Prostate gland (tissue), 2 donors: ENCODE measurements at regions not wholly inside any gene's neighbourhood (a gene's known extent, or its start where the extent isn't known, plus 50 kb on each side); places are given as distances from the start of the nearest gene placed in this dataset.

Source experiments
- POLR2A ChIP-seq: fragments of 450-650 bp; IDR thresholded peaks from one replicate; pipeline ENCODE4 v1.6.1; 2016; ENCODE audit warnings: antibody characterized with exemption, mild to moderate bottlenecking
- POLR2AphosphoS5 ChIP-seq: sonication (generic); formaldehyde crosslinking; IDR thresholded peaks from one replicate; pipeline ENCODE4 v1.6.1; 2017; ENCODE audit warnings: antibody characterized with exemption
- TF ChIP-seq, protein P1 (sequence below), 4 experiments: fragments of 200-600 bp in 2 of 4; fragments of 450-650 bp in 2 of 4; sonication (generic) in 2 of 4; IDR thresholded peaks; 1 replicate in 3 of 4; 2 replicates in 1 of 4; pipeline ENCODE4 v1.5.1; 2016 to 2019; ENCODE audit warnings: antibody characterized with exemption in 4 of 4, mild to moderate bottlenecking in 2 of 4, moderate library complexity in 2 of 4

DNA sequence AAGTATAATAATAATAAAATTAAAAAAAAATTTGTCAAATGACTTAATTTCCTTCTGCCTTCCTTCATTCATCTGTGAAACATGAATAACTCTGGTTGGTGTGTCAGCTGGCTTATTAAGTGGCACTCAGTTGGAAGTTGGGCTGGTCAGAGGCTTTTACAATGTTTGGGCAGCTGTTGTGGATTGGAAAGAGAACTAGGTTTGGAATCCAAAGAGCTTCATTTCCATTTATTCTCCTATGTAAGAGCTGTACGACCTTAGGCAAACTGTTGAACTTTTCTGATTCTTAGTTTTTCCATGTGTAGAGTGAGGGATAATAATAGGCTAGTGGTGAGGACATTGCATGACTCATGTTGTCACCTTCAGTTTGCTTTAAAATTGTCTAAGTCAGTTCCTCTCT, 606.7 kb downstream of the PDCD6IP start:
- TF ChIP-seq, protein P1, sequence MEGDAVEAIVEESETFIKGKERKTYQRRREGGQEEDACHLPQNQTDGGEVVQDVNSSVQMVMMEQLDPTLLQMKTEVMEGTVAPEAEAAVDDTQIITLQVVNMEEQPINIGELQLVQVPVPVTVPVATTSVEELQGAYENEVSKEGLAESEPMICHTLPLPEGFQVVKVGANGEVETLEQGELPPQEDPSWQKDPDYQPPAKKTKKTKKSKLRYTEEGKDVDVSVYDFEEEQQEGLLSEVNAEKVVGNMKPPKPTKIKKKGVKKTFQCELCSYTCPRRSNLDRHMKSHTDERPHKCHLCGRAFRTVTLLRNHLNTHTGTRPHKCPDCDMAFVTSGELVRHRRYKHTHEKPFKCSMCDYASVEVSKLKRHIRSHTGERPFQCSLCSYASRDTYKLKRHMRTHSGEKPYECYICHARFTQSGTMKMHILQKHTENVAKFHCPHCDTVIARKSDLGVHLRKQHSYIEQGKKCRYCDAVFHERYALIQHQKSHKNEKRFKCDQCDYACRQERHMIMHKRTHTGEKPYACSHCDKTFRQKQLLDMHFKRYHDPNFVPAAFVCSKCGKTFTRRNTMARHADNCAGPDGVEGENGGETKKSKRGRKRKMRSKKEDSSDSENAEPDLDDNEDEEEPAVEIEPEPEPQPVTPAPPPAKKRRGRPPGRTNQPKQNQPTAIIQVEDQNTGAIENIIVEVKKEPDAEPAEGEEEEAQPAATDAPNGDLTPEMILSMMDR (IDR thresholded peaks at IDR 0.05): no peak
- TF ChIP-seq POLR2A: no peak
- no peak for TF ChIP-seq POLR2AphosphoS5
